DND-41 (cell line): ENCODE measurements at regions not wholly inside any gene's neighbourhood (a gene's known extent, or its start where the extent isn't known, plus 50 kb on each side); places are given as distances from the start of the nearest gene placed in this dataset.

ENCODE experiments used
- CTCF ChIP-seq: IDR thresholded peaks from 2 replicates; pipeline ENCODE4 v1.5.1; 2012; ENCODE audit warnings: borderline replicate concordance, low read length, moderate library complexity, mild to moderate bottlenecking; ENCODE audit not compliant: poor library complexity, severe bottlenecking; ENCODE audit errors: extremely low read depth
- EZH2 ChIP-seq: IDR thresholded peaks from 3 replicates; pipeline ENCODE4 v1.6.1; 2012; ENCODE audit warnings: borderline replicate concordance, low read depth, mild to moderate bottlenecking, moderate library complexity, low read length, inconsistent platforms; ENCODE audit not compliant: severe bottlenecking

- TF ChIP-seq CTCF: no peak
- no peak for TF ChIP-seq EZH2
Observed at GRCh38 chr6:103675807-103676406, 1183.8 kb downstream of the HACE1 start.
